ACC112 (cell line): ENCODE measurements at regions not wholly inside any gene's neighbourhood (a gene's known extent, or its start where the extent isn't known, plus 50 kb on each side); places are given as distances from the start of the nearest gene placed in this dataset.
"Not testable (repeated sequence)": the region's sequence is repeated elsewhere in the genome, so short reads cannot be mapped to it uniquely, and the experiment has no call there.

Experiments used
- H2AFZ ChIP-seq: fragments of 200-600 bp; sonication (generic); one replicate; pipeline ENCODE4 v1.6.0; 2017; ENCODE audit warnings: antibody characterized with exemption, low read length; ENCODE audit not compliant: unreplicated experiment
- H3K27ac ChIP-seq: fragments of 200-600 bp; sonication (generic); 2 replicates; pipeline ENCODE4 v1.5.1; 2014; ENCODE audit warnings: low read depth, mild to moderate bottlenecking, antibody characterized with exemption, low read length, moderate library complexity
- H3K27me3 ChIP-seq: fragments of 200-600 bp; sonication (generic); 2 replicates; pipeline ENCODE4 v1.6.1; 2014; ENCODE audit warnings: mild to moderate bottlenecking, antibody characterized with exemption, low read length, moderate library complexity, mixed read lengths; ENCODE audit not compliant: insufficient read depth
- H3K36me3 ChIP-seq: fragments of 200-600 bp; sonication (generic); 2 replicates; pipeline ENCODE4 v1.6.1; 2016; ENCODE audit warnings: mild to moderate bottlenecking, antibody characterized with exemption, low read length, moderate library complexity, mixed read lengths; ENCODE audit not compliant: insufficient read depth
- H3K4me1 ChIP-seq: fragments of 200-600 bp; sonication (generic); one replicate; pipeline ENCODE4 v1.6.1; 2016; ENCODE audit warnings: low read length, mixed read lengths; ENCODE audit not compliant: insufficient read depth, unreplicated experiment, control insufficient read depth
- H3K4me3 ChIP-seq: fragments of 200-600 bp; sonication (generic); 2 replicates; pipeline ENCODE4 v1.5.1; 2014; ENCODE audit warnings: mild to moderate bottlenecking, low read depth, low read length
- H3K79me2 ChIP-seq: fragments of 200-600 bp; sonication (generic); one replicate; pipeline ENCODE4 v1.6.0; 2016; ENCODE audit warnings: low read length; ENCODE audit not compliant: control insufficient read depth, unreplicated experiment, insufficient read depth

DNA sequence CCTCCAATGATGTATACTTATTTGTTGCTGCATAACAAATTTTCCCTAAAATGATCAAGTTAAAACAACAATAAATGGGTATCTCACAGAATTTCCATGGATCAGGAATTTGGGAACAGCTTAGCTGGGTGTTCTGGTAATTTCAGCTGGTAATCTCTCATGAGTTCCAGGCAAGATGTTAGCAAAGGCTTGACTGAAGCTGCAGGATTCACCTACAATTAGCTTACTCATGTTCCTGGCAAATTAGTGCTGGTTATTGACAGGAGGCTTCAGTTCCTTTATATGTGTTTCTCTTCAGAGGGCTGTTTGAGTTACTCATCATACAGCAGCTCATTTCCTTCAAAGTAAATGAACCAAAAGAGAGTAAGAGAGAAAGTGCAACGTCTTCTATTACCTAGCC, 506.3 kb upstream of the IMPG1 start:
- no peaks in the 10 kb centered on the region for H3K79me2 ChIP-seq
- no peaks in the 10 kb centered on the region for H3K4me1 ChIP-seq
- no peak overlapping the region for H3K27ac ChIP-seq
- H3K27me3 ChIP-seq, result no peaks in the 10 kb centered on the region
- no peak overlapping the region for H3K4me3 ChIP-seq
- H2AFZ ChIP-seq, result no peak overlapping the region
- H3K36me3 ChIP-seq, result no peaks in the 10 kb centered on the region

DNA sequence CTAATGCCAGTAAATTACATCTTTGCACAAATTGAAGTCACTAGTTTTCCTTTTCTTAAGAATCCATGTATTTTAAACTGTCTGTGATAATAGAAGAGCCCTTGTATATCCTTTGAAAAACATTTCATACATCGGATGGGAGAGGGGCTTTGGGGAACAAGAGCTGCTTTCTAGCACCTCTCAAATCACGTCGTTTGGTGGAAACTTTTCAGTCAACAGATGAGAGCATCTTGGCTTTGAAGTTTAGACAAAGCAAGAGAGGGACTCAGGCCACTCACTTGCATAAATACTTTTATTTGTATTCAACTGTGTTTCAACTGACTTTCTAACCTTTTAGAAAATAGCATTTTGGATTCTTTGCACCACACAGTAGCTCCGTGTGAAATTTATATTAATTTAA, 502.3 kb upstream of the IMPG1 start:
- H3K79me2 ChIP-seq, result no peaks in the 10 kb centered on the region
- no peaks in the 10 kb centered on the region for H3K4me1 ChIP-seq
- H3K27me3 ChIP-seq, result no peaks in the 10 kb centered on the region
- no peak overlapping the region for H3K4me3 ChIP-seq
- H3K36me3 ChIP-seq, result no peaks in the 10 kb centered on the region
- no peak overlapping the region for H3K27ac ChIP-seq
- H2AFZ ChIP-seq, result no peak overlapping the region

DNA sequence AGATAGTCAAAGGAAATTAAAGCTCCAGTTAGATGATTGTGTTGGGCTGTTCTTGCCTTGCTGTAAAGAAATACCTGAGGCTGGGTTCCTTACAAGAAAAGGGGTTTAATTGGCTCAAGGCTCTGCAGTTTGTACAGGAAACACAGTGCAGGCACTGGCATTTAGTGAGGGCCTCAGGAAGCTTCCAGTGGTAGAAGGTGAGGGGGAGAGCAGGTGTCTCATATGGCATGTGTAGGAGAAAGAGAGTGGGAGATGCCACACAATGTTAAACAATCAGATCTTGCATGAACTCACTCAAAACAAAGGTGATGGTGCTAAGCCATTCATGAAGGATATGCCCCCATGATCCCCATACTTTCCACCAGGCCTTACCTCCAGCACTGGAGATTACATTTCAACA, 493.5 kb upstream of the IMPG1 start:
- H3K36me3 ChIP-seq, result no peaks in the 10 kb centered on the region
- H3K27ac ChIP-seq, result no peak overlapping the region
- no peaks in the 10 kb centered on the region for H3K27me3 ChIP-seq
- no peak overlapping the region for H2AFZ ChIP-seq
- no peak overlapping the region for H3K4me3 ChIP-seq
- no peaks in the 10 kb centered on the region for H3K79me2 ChIP-seq
- no peaks in the 10 kb centered on the region for H3K4me1 ChIP-seq

DNA sequence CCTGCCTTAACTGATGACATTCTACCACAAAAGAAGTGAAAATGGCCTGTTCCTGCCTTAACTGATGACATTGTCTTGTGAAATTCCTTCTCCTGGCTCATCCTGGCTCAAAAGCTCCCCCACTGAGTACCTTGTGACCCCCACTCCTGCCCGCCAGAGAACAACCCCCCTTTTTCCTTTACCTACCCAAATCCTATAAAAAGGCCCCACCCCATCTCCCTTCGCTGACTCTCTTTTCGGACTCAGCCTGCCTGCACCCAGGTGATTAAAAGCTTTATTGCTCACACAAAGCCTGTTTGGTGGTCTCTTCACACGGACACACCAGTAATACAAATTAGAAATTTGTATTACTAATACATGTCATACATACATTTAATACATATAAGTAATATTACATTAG, 489.9 kb upstream of the IMPG1 start:
- not testable (repeated sequence) for H3K4me3 ChIP-seq, H3K27ac ChIP-seq, H3K27me3 ChIP-seq

DNA sequence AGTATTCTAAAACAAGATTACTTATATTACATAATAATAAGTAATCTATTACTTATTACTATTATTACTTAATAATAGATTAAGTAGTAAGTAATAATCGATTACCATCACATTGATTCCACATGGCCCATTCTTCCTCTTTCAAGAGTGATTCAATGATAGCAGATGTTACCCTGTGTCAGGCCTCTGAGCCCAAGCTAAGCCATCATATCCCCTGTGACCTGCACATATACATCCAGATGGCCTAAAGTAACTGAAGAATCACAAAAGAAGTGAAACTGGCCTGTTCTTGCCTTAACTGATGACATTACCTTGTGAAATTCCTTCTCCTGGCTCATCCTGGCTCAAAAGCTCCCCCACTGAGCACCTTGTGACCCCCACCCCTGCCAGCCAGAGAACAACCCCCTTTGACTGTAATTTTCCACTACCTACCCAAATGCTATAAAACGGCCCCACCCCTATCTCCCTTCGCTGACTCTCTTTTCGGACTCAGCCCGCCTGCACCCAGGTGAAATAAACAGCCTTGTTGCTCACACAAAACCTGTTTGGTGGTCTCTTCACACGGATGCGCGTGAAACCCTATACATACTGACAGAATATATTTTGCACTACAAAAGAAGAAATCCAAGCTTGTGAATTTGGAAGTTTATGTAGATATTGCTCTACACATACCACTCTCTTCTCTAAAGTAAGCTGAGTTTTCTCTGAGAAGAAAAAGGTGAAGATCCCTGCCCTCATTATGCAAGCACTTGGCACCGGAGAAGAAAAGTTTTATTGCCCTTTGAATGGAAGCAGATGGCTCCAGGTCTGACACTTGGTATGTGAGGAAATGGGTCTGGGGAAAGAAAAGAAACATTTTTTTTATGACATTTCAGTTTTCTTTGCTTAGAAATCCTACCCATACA, 488.6 kb upstream of the IMPG1 start:
- H3K79me2 ChIP-seq, H3K4me1 ChIP-seq, H3K27me3 ChIP-seq, H3K4me3 ChIP-seq, H3K27ac ChIP-seq, H3K36me3 ChIP-seq, H2AFZ ChIP-seq: not testable (repeated sequence)

More for the DNA sequence above, 489.9 kb upstream of the IMPG1 start:
- H3K79me2 ChIP-seq, H3K4me1 ChIP-seq, H2AFZ ChIP-seq, H3K36me3 ChIP-seq: not testable (repeated sequence)

DNA sequence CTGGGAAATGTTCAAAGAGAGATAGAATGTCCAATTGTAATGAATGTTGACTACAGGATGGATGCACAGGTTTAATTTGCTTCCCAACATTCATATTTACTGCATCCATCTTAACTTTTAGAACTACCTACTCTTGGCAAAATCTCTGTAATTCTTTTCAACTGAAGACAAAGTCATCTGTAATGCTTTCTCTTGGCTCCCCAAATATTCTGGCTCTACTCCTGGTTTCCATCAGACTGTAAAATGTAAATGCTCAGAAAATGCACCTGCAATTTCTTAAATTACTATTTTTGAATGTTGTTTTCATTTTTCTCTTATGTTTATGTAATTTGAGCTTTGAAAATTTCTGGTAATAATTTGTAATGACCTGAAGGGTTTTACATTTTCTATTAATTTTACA, 480.8 kb upstream of the IMPG1 start:
- H3K36me3 ChIP-seq, result no peaks in the 10 kb centered on the region
- no peak overlapping the region for H2AFZ ChIP-seq
- H3K4me3 ChIP-seq, result no peak overlapping the region
- H3K27ac ChIP-seq, result no peak overlapping the region
- no peaks in the 10 kb centered on the region; the same call in 1 of the 2 replicates for H3K27me3 ChIP-seq
- no peaks in the 10 kb centered on the region for H3K4me1 ChIP-seq
- H3K79me2 ChIP-seq, result no peaks in the 10 kb centered on the region

DNA sequence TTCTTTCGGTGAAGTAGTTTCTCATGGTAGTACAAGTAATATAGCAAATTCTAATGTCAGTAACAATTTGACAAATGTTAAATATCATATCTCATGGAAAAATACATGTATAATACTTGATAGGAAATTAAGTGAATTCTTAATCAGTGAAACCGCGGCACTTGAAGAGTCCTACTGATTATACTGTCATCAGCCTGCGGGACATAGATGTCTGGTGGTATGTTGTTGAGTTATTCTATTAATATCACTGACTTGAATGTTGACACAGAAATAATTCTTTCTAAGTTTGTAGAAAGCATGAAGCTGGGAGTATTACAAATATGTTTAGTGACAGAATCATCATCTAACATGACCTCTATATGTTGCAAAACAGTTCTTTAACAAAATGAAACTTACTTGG, 479.8 kb upstream of the IMPG1 start:
- Histone ChIP-seq H3K4me1 (no peaks in the 10 kb centered on the region), H3K27me3 (no peaks in the 10 kb centered on the region; the same call in 1 of the 2 replicates), H3K36me3 (no peaks in the 10 kb centered on the region), H3K27ac (no peak overlapping the region), H3K79me2 (no peaks in the 10 kb centered on the region), H2AFZ (no peak overlapping the region), H3K4me3 (no peak overlapping the region)

DNA sequence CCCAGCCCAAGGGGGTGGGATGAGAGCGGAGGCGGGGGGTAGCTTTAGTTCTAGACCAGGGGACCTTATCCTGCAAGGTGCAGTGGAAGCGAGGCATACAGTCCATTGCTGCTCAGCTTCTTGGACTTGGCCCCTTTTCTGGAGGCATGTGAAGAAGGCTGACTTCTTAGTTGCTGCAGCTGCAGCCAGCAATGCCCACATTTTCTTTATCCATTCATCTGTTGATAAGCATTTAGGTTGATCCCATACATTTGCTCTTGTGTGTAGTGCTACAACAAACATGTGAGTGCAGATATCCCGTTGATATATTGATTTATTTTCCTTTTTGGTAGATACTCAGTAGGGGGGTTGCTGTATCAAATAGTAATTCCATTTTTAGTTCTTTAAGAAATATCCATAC, 461.2 kb upstream of the IMPG1 start:
- no peak overlapping the region for H3K4me3 ChIP-seq
- H2AFZ ChIP-seq, result no peak overlapping the region
- no peaks in the 10 kb centered on the region for H3K27me3 ChIP-seq
- no peaks in the 10 kb centered on the region for H3K4me1 ChIP-seq
- H3K79me2 ChIP-seq, result no peaks in the 10 kb centered on the region
- no peak overlapping the region for H3K27ac ChIP-seq
- no peaks in the 10 kb centered on the region for H3K36me3 ChIP-seq

DNA sequence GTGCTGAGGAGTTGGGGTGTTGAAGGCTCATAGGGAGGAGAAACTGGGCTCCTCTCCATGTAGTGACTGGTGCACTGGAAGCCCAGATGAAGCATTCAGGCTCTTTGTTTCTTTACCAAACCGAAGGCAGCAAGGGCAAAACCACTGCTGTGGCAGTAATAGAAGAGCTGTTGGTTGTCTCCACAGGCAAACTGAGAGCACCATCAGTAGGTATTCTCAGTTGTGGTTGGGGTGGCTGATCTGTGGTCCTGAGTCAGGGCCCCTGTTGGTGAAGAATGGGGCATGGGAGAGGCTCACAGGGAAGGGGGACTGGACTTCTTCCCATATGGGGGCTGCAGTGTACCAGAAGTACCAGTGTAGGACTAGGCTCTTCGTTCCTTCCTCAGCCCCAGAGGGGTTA, 460.2 kb upstream of the IMPG1 start:
- Histone ChIP-seq H3K36me3 (no peaks in the 10 kb centered on the region), H3K79me2 (no peaks in the 10 kb centered on the region), H3K4me3 (no peak overlapping the region), H3K4me1 (no peaks in the 10 kb centered on the region), H3K27me3 (no peaks in the 10 kb centered on the region), H2AFZ (no peak overlapping the region), H3K27ac (no peak overlapping the region)

DNA sequence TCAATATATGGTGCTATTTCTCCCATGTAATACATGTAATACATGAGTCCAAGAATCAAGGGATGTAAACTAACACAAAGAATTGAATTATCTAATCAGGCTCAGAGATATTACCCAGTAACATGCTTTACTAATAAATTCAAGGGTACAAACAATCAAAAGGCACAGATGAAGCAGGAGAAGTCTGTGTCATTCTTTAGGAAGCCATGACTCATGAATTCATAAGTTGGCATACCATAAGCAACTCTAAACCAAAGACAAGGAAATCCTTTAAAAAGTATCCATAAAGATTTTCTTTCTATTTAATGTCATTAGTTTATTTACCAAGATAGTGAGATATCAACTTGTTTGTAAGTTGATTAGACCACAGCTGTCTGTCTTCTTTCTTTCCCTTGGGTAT, 446.0 kb upstream of the IMPG1 start:
- H2AFZ ChIP-seq, result no peak overlapping the region
- H3K79me2 ChIP-seq, result no peaks in the 10 kb centered on the region
- H3K4me1 ChIP-seq, result no peaks in the 10 kb centered on the region
- no peak overlapping the region for H3K4me3 ChIP-seq
- H3K36me3 ChIP-seq, result no peaks in the 10 kb centered on the region
- no peak overlapping the region for H3K27ac ChIP-seq
- H3K27me3 ChIP-seq, result no peaks in the 10 kb centered on the region

DNA sequence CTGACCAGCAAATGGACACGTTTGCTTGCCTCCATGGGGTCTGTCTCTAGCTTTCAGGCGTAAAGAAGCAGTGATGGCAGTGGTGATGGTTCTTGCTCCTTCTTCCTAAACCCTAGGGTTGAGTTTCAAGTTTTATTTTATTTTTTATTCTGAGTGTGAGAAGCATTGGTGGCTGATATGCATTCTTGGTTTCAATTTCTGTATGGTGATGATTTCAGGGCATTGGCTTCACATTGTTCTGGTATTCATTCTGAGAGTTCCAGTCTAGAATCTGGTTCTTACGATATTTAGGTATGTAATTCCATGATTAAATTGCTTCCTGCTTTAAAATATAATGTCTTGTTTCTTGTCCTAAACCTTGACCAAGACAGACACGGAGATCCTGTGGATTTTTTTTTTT, 444.5 kb upstream of the IMPG1 start:
- Histone ChIP-seq H3K4me1 (no peaks in the 10 kb centered on the region), H3K79me2 (no peaks in the 10 kb centered on the region), H3K4me3 (no peak overlapping the region), H3K27ac (no peak overlapping the region), H2AFZ (no peak overlapping the region), H3K36me3 (no peaks in the 10 kb centered on the region), H3K27me3 (no peaks in the 10 kb centered on the region)
